ENCODE measurements at regions not wholly inside any gene's neighbourhood (a gene's known extent, or its start where the extent isn't known, plus 50 kb on each side); places are given as distances from the start of the nearest gene placed in this dataset.

DNA sequence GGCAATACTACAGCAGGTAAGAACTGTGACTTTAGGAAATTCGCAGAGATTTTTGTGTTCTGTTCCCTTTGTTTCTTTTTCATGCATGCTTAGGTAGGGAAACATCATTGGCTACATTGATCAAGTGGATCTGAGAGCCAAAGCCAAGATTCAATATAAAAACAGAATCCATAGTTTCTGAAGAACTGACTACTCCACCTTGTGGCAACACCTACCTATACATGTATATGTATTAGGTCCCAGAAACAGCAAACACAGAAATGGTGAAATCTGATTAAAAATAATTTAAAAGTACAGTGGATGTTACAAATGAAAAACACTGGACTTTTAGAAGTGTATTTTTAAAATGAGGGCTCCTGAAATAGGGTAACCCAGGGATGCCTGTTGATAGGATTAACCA, 322.6 kb upstream of the MAOA start:
- DNase-seq, result no peak
- peaks cover 3 to 15% (median 9%) of the 10 kb centered on the region in 7 donors for H3K9me3 Mint-ChIP-seq
- intact Hi-C loops (cut with micrococcal nuclease), result no loop called here
- no peak overlapping the region for H3K4me3 Mint-ChIP-seq
- H3K27me3 ChIP-seq (ENCODE audit: control insufficient read depth in 2 of 2, insufficient read depth in 2 of 2, low read length in 2 of 2), result no peaks in the 10 kb centered on the region
- no peak overlapping the region for H3K4me2 ChIP-seq (replicated peaks; ENCODE audit: extremely low read depth, low read length, poor library complexity, severe bottlenecking)
- TF ChIP-seq, protein P1, sequence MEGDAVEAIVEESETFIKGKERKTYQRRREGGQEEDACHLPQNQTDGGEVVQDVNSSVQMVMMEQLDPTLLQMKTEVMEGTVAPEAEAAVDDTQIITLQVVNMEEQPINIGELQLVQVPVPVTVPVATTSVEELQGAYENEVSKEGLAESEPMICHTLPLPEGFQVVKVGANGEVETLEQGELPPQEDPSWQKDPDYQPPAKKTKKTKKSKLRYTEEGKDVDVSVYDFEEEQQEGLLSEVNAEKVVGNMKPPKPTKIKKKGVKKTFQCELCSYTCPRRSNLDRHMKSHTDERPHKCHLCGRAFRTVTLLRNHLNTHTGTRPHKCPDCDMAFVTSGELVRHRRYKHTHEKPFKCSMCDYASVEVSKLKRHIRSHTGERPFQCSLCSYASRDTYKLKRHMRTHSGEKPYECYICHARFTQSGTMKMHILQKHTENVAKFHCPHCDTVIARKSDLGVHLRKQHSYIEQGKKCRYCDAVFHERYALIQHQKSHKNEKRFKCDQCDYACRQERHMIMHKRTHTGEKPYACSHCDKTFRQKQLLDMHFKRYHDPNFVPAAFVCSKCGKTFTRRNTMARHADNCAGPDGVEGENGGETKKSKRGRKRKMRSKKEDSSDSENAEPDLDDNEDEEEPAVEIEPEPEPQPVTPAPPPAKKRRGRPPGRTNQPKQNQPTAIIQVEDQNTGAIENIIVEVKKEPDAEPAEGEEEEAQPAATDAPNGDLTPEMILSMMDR (IDR thresholded peaks at IDR 0.05), result no peak
- peaks cover 1 to 2% of the 10 kb centered on the region in 2 donors for H3K9me3 ChIP-seq (replicated peaks in 1 of 2; ENCODE audit: control insufficient read depth in 1 of 2, insufficient read depth in 1 of 2, low read length in 2 of 2)
- no peaks in the 10 kb centered on the region for H4K20me1 ChIP-seq (ENCODE audit: insufficient read depth, low read length)
- no peak overlapping the region for H3K27ac Mint-ChIP-seq
- H3K36me3 ChIP-seq (replicated peaks in 1 of 2; ENCODE audit: control insufficient read depth in 1 of 2, insufficient read depth in 2 of 2, low read length in 2 of 2), result no peaks in the 10 kb centered on the region
- H3K4me3 ChIP-seq (replicated peaks in 1 of 3; ENCODE audit: low read depth in 2 of 3, low read length in 3 of 3), result no peak overlapping the region
- no peaks in the 10 kb centered on the region for H3K36me3 Mint-ChIP-seq
- H3K4me1 ChIP-seq (ENCODE audit: control insufficient read depth in 1 of 2, insufficient read depth in 2 of 2, low read length in 2 of 2), result no peaks in the 10 kb centered on the region
- H2AFZ ChIP-seq (ENCODE audit: insufficient read depth, low read depth, low read length, poor library complexity, severe bottlenecking), result no peak overlapping the region
- H3K27ac ChIP-seq (ENCODE audit: low read depth in 1 of 2, low read length in 2 of 2), result no peak overlapping the region
- no peak overlapping the region for H3K9ac ChIP-seq (ENCODE audit: insufficient read depth, low read length, poor library complexity, severe bottlenecking)
- no CpG with 5 or more reads among the region's 1 CpG for WGBS (ENCODE audit: insufficient coverage)
- peaks cover 0 to 4% (median 0%) of the 10 kb centered on the region in 3 donors for H3K27me3 Mint-ChIP-seq (ENCODE audit: low read depth in 3 of 3)
- no peaks in the 10 kb centered on the region for H3K4me1 Mint-ChIP-seq
- no peaks in the 10 kb centered on the region for H3K79me2 ChIP-seq (ENCODE audit: insufficient read depth, low read length)

DNA sequence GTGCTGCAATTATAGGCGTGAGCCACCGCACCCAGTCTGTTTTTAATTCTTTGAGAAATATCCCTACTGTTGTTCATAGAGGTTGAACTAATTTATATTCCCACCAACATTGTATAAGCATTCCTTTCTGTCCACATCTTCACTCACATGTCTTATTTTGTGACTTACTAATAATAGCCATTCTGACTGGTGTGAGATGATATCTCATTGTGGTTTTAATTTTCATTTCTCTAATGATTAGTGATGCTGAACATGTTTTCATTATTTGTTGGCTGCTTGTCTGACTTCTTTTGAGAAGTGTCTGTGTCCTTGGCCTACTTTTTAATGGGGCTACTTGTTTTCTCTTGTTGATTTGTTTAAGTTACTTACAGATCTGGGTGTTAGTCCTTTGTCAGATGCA, 310.9 kb upstream of the MAOA start:
- intact Hi-C loops (cut with micrococcal nuclease), result no loop called here
- Mint-ChIP-seq H3K4me3 (no peak overlapping the region), H3K4me1 (no peaks in the 10 kb centered on the region), H3K27me3 (ENCODE audit: low read depth in 3 of 3) (peaks cover 0 to 3% (median 0%) of the 10 kb centered on the region in 3 donors), H3K27ac (no peak overlapping the region), H3K9me3 (peaks cover 0 to 3% (median 0%) of the 10 kb centered on the region in 7 donors), H3K36me3 (no peaks in the 10 kb centered on the region)
- Histone ChIP-seq H3K4me3 (replicated peaks in 1 of 3; ENCODE audit: low read depth in 2 of 3, low read length in 3 of 3) (no peak overlapping the region), H3K27ac (ENCODE audit: low read depth in 1 of 2, low read length in 2 of 2) (no peak overlapping the region), H3K36me3 (replicated peaks in 1 of 2; ENCODE audit: control insufficient read depth in 1 of 2, insufficient read depth in 2 of 2, low read length in 2 of 2) (no peaks in the 10 kb centered on the region), H3K27me3 (ENCODE audit: control insufficient read depth in 2 of 2, insufficient read depth in 2 of 2, low read length in 2 of 2) (peaks cover 0 to 2% of the 10 kb centered on the region in 2 donors), H2AFZ (ENCODE audit: insufficient read depth, low read depth, low read length, poor library complexity, severe bottlenecking) (no peak overlapping the region), H3K9ac (ENCODE audit: insufficient read depth, low read length, poor library complexity, severe bottlenecking) (no peak overlapping the region), H3K4me1 (ENCODE audit: control insufficient read depth in 1 of 2, insufficient read depth in 2 of 2, low read length in 2 of 2) (no peaks in the 10 kb centered on the region), H3K9me3 (replicated peaks in 1 of 2; ENCODE audit: control insufficient read depth in 1 of 2, insufficient read depth in 1 of 2, low read length in 2 of 2) (no peaks in the 10 kb centered on the region), H3K4me2 (replicated peaks; ENCODE audit: extremely low read depth, low read length, poor library complexity, severe bottlenecking) (no peak overlapping the region), H4K20me1 (ENCODE audit: insufficient read depth, low read length) (no peaks in the 10 kb centered on the region), H3K79me2 (ENCODE audit: insufficient read depth, low read length) (no peaks in the 10 kb centered on the region)
- TF ChIP-seq, protein P1 (IDR thresholded peaks at IDR 0.05), result no peak
- DNase-seq, result no peak
- no CpG with 5 or more reads among the region's 2 CpGs for WGBS (ENCODE audit: insufficient coverage)
